H1 (cell line): ENCODE measurements at regions not wholly inside any gene's neighbourhood (a gene's known extent, or its start where the extent isn't known, plus 50 kb on each side); places are given as distances from the start of the nearest gene placed in this dataset.
A peak's percentile ranks its signal among the peaks of the same experiment; 100 is the strongest.

Experiments used
- CTCF ChIA-PET: fragments of 300-600 bp; sonication (Branson Sonifier 250); formaldehyde crosslinking; loops from one replicate; lab custom pipeline; 2021; ENCODE audit not compliant: partially characterized antibody; lab: Charles Lee
- POLR2A ChIA-PET: fragments of 300-600 bp; sonication (Branson Sonifier 250); formaldehyde crosslinking; loops from one replicate; lab custom pipeline; 2021; ENCODE audit warnings: inconsistent platforms; ENCODE audit not compliant: partially characterized antibody; lab: Charles Lee
- DNase-seq, 2 experiments: peaks; one replicate each; pipeline versions ENCODE4 v3.0.0 to v3.0.0-alpha.2; 2010 to 2022; ENCODE audit warnings: low spot score in 2 of 2, low read depth in 1 of 2, mixed read lengths in 1 of 2
- FAIRE-seq: peaks from 2 replicates; lab custom pipeline; 2011; peaks lifted over from hg19 to GRCh38; lab: Jason Lieb, UNC
- H2AFZ ChIP-seq: 2 replicates; pipeline ENCODE4 v1.8.1; 2012; ENCODE audit warnings: low read length, inconsistent platforms
- H2AK5ac ChIP-seq: 2 replicates; pipeline ENCODE4 v1.6.1; 2013; ENCODE audit warnings: low read depth, low read length
- H2BK120ac ChIP-seq: replicated peaks from 2 replicates; pipeline ENCODE3; 2013; ENCODE audit warnings: low read depth, low read length, inconsistent platforms
- H2BK12ac ChIP-seq: 2 replicates; pipeline ENCODE4 v1.6.1; 2013; ENCODE audit warnings: low read depth, low read length
- H2BK15ac ChIP-seq: 2 replicates; pipeline ENCODE4 v1.6.1; 2013; ENCODE audit warnings: low read length
- H2BK20ac ChIP-seq: 2 replicates; pipeline ENCODE4 v1.6.1; 2013; ENCODE audit warnings: low read length
- H2BK5ac ChIP-seq: 2 replicates; pipeline ENCODE4 v1.6.1; 2013; ENCODE audit warnings: low read depth, low read length
- H3K14ac ChIP-seq: 2 replicates; pipeline ENCODE4 v1.6.1; 2013; ENCODE audit warnings: inconsistent platforms; ENCODE audit not compliant: insufficient read length
- H3K18ac ChIP-seq: 2 replicates; pipeline ENCODE4 v1.6.1; 2013; ENCODE audit warnings: low read length; ENCODE audit errors: extremely low read depth
- H3K23ac ChIP-seq: 2 replicates; pipeline ENCODE4 v1.6.1; 2013; ENCODE audit warnings: inconsistent platforms; ENCODE audit not compliant: insufficient read length
- H3K23me2 ChIP-seq: 2 replicates; pipeline ENCODE4 v1.6.1; 2013; ENCODE audit warnings: low read depth, low read length
- H3K27ac ChIP-seq: 2 replicates; pipeline ENCODE4 v1.6.1; 2011; ENCODE audit warnings: low read depth, low read length, inconsistent platforms
- H3K27me3 ChIP-seq, 4 experiments: replicated peaks in 1 of 4; 1 replicate in 1 of 4; 2 replicates in 3 of 4; pipeline versions ENCODE4 v1.6.1 to v1.8.1; 2011 to 2013; ENCODE audit warnings: low read length in 3 of 4, mild to moderate bottlenecking in 3 of 4, inconsistent platforms in 2 of 4, mixed read lengths in 2 of 4, moderate library complexity in 1 of 4; ENCODE audit not compliant: control insufficient read depth in 3 of 4, insufficient read depth in 3 of 4; ENCODE audit errors: extremely low read depth in 1 of 4
- H3K36me3 ChIP-seq, 4 experiments: 2 replicates each; pipeline versions ENCODE4 v1.6.1 to v1.8.1; 2011 to 2013; ENCODE audit warnings: mild to moderate bottlenecking in 4 of 4, low read length in 3 of 4, moderate library complexity in 2 of 4, control low read depth in 1 of 4, inconsistent platforms in 1 of 4; ENCODE audit not compliant: insufficient read depth in 4 of 4, control insufficient read depth in 2 of 4
- H3K4ac ChIP-seq: replicated peaks from 2 replicates; pipeline ENCODE3; 2013; ENCODE audit warnings: low read length, low read depth, mixed read lengths, inconsistent platforms; ENCODE audit not compliant: insufficient read length
- H3K4me1 ChIP-seq, 4 experiments: replicated peaks in 1 of 4; 1 replicate in 1 of 4; 2 replicates in 3 of 4; pipeline versions ENCODE4 v1.6.1 to v1.8.1; 2011 to 2013; ENCODE audit warnings: low read length in 3 of 4, inconsistent platforms in 2 of 4, mixed read lengths in 1 of 4; ENCODE audit not compliant: insufficient read depth in 4 of 4, control insufficient read depth in 3 of 4
- H3K4me2 ChIP-seq, 2 experiments: 2 replicates each; pipeline versions ENCODE4 v1.6.1 to v1.8.1; 2011 to 2013; ENCODE audit warnings: low read depth in 2 of 2, low read length in 2 of 2, control low read depth in 1 of 2, inconsistent platforms in 1 of 2, mild to moderate bottlenecking in 1 of 2; ENCODE audit not compliant: insufficient read depth in 1 of 2
- H3K4me3 ChIP-seq, 4 experiments: fragments of 200-600, 300-600 bp in 1 of 4; sonication (generic), shearing (Covaris generic), sonication (Bioruptor Twin) in 1 of 4; 2 replicates each; pipeline versions ENCODE4 v1.5.1 to v1.8.1; 2011 to 2016; ENCODE audit warnings: low read length in 4 of 4, low read depth in 3 of 4, control low read depth in 2 of 4, inconsistent platforms in 2 of 4, mild to moderate bottlenecking in 2 of 4, mixed read lengths in 1 of 4, moderate library complexity in 1 of 4; ENCODE audit not compliant: insufficient read depth in 2 of 4; ENCODE audit errors: extremely low read depth in 1 of 4
- H3K56ac ChIP-seq: replicated peaks from 2 replicates; pipeline ENCODE3; 2013; ENCODE audit warnings: low read depth, mild to moderate bottlenecking, mixed read lengths, low read length, inconsistent platforms; ENCODE audit not compliant: insufficient read length
- H3K79me1 ChIP-seq: 2 replicates; pipeline ENCODE4 v1.6.1; 2013; ENCODE audit warnings: low read depth, low read length, control low read depth
- H3K79me2 ChIP-seq, 2 experiments: 2 replicates each; pipeline versions ENCODE4 v1.6.1 to v1.8.1; 2012 to 2013; ENCODE audit warnings: low read length in 2 of 2, mild to moderate bottlenecking in 2 of 2, inconsistent platforms in 1 of 2; ENCODE audit not compliant: insufficient read depth in 2 of 2, control insufficient read depth in 1 of 2
- H3K9ac ChIP-seq, 4 experiments: replicated peaks in 1 of 4; 1 replicate in 1 of 4; 2 replicates in 3 of 4; pipeline versions ENCODE4 v1.6.1 to v1.8.1; 2011 to 2013; ENCODE audit warnings: low read depth in 3 of 4, low read length in 3 of 4, control low read depth in 2 of 4, mild to moderate bottlenecking in 2 of 4, moderate library complexity in 2 of 4, inconsistent platforms in 1 of 4; ENCODE audit errors: extremely low read depth in 1 of 4
- H3K9me3 ChIP-seq, 2 experiments: 2 replicates each; pipeline versions ENCODE4 v1.6.1 to v1.8.1; 2012 to 2013; ENCODE audit warnings: mild to moderate bottlenecking in 2 of 2, moderate library complexity in 2 of 2, control low read depth in 1 of 2, inconsistent platforms in 1 of 2, low read depth in 1 of 2, low read length in 1 of 2, mixed read lengths in 1 of 2; ENCODE audit not compliant: insufficient read depth in 2 of 2
- H4K20me1 ChIP-seq, 2 experiments: replicated peaks in 1 of 2; 2 replicates each; pipeline versions ENCODE3 to v1.8.1; 2011 to 2013; ENCODE audit warnings: inconsistent platforms in 2 of 2, low read length in 2 of 2, mild to moderate bottlenecking in 1 of 2; ENCODE audit not compliant: insufficient read depth in 2 of 2, control insufficient read depth in 1 of 2
- H4K5ac ChIP-seq: 2 replicates; pipeline ENCODE4 v1.6.1; 2013; ENCODE audit warnings: low read length, low read depth, mixed read lengths, inconsistent platforms; ENCODE audit not compliant: insufficient read length
- H4K8ac ChIP-seq: 2 replicates; pipeline ENCODE4 v1.8.0; 2013; ENCODE audit warnings: mild to moderate bottlenecking, moderate library complexity, low read length, inconsistent platforms; ENCODE audit not compliant: insufficient read depth; ENCODE audit errors: extremely low read depth
- H4K91ac ChIP-seq: replicated peaks from 2 replicates; pipeline ENCODE3; 2013; ENCODE audit warnings: low read length, mixed read lengths, inconsistent platforms; ENCODE audit not compliant: insufficient read length
- BACH1 ChIP-seq: IDR thresholded peaks from 2 replicates; pipeline ENCODE4 v1.6.1; 2012; ENCODE audit warnings: low read length, improper control_type of control experiment
- BCL11A ChIP-seq, 2 experiments: IDR thresholded peaks; one replicate each; pipeline ENCODE4 v1.6.1; 2011; ENCODE audit warnings: low read depth in 2 of 2, low read length in 2 of 2, mild to moderate bottlenecking in 2 of 2
- BRCA1 ChIP-seq: IDR thresholded peaks from 2 replicates; pipeline ENCODE4 v1.6.1; 2012; ENCODE audit warnings: low read depth, low read length, improper control_type of control experiment
- EGR1 ChIP-seq: IDR thresholded peaks from 2 replicates; pipeline ENCODE4 v1.6.1; 2011; ENCODE audit warnings: low read depth, low read length, borderline replicate concordance
- GTF2F1 ChIP-seq: IDR thresholded peaks from 2 replicates; pipeline ENCODE4 v1.6.1; 2012; ENCODE audit warnings: low read depth, low read length, improper control_type of control experiment, borderline replicate concordance
- JUN ChIP-seq: IDR thresholded peaks from 2 replicates; pipeline ENCODE4 v1.6.1; 2011; ENCODE audit warnings: low read depth, mild to moderate bottlenecking, improper control_type of control experiment, low read length
- POLR2AphosphoS5 ChIP-seq: IDR thresholded peaks from 2 replicates; pipeline ENCODE4 v1.6.1; 2011; ENCODE audit warnings: low read depth, low read length
- RFX5 ChIP-seq: IDR thresholded peaks from 2 replicates; pipeline ENCODE4 v1.6.1; 2011; ENCODE audit warnings: low read depth, low read length, improper control_type of control experiment, borderline replicate concordance
- RXRA ChIP-seq: IDR thresholded peaks from 2 replicates; pipeline ENCODE4 v1.6.1; 2011; ENCODE audit warnings: low read depth, mild to moderate bottlenecking, low read length, moderate library complexity; ENCODE audit not compliant: insufficient read depth
- SAP30 ChIP-seq: fragments of 300-600 bp; sonication (generic); IDR thresholded peaks from 2 replicates; pipeline ENCODE4 v1.7.1; 2012; ENCODE audit warnings: low read length, moderate library complexity, mild to moderate bottlenecking, inconsistent platforms; ENCODE audit not compliant: insufficient read depth, insufficient replicate concordance
- SIX5 ChIP-seq: IDR thresholded peaks from 2 replicates; pipeline ENCODE4 v1.6.1; 2011; ENCODE audit warnings: mild to moderate bottlenecking, low read depth, low read length
- WGBS, 2 experiments: shearing (Covaris generic) in 1 of 2; methylation state at CpG; one replicate each; pipeline versions ENCODE4 v1.1.6 to v1.1.7; 2013 to 2015; ENCODE audit warnings: low lambda C conversion rate in 2 of 2, mixed read lengths in 2 of 2, inconsistent platforms in 1 of 2, low coverage in 1 of 2, missing lambda C conversion rate in 1 of 2; ENCODE audit not compliant: insufficient replicate concordance in 2 of 2, insufficient coverage in 1 of 2, insufficient read length in 1 of 2; ENCODE audit errors: extremely low coverage in 1 of 2, missing lambda C conversion rate in 1 of 2; 5-methylcytosine and 5-hydroxymethylcytosine counted together
- TF ChIP-seq, protein P1 (sequence below): IDR thresholded peaks from 2 replicates; pipeline ENCODE4 v1.6.1; 2012; ENCODE audit warnings: low read length, inconsistent platforms
- TF ChIP-seq, protein P2 (sequence below): IDR thresholded peaks from 2 replicates; pipeline ENCODE4 v1.6.1; 2011; ENCODE audit warnings: low read depth, mild to moderate bottlenecking, low read length; ENCODE audit not compliant: insufficient read depth

GRCh38 chr3:10645800-10646199 lies 140.4 kb upstream of the ATP2B2 start:
- Histone ChIP-seq H3K56ac (no peak overlapping the region), H2BK5ac (no peak overlapping the region), H3K4me3 (no peak overlapping the region), H2BK120ac (no peak overlapping the region), H3K27ac (no peak overlapping the region), H2BK20ac (no peak overlapping the region), H2BK12ac (no peak overlapping the region), H3K79me1 (no peaks in the 10 kb centered on the region), H3K27me3 (no peaks in the 10 kb centered on the region; a peak in 3 of 7 replicates), H3K23ac (no peak overlapping the region), H4K5ac (no peak overlapping the region), H2BK15ac (no peak overlapping the region), H3K9me3 (no peaks in the 10 kb centered on the region), H4K8ac (no peak overlapping the region), H4K91ac (no peak overlapping the region), H3K23me2 (peaks cover 4% of the 10 kb centered on the region; the same call in 1 of the 2 replicates), H4K20me1 (no peaks in the 10 kb centered on the region), H3K4me2 (no peak overlapping the region), H3K4ac (no peak overlapping the region), H3K18ac (no peak overlapping the region), H3K14ac (no peak overlapping the region), H3K36me3 (no peaks in the 10 kb centered on the region), H3K9ac (no peak overlapping the region), H2AK5ac (no peak overlapping the region), H3K4me1 (no peaks in the 10 kb centered on the region), H3K79me2 (no peaks in the 10 kb centered on the region), H2AFZ (no peak overlapping the region)
- 79% methylated on average over 7 of the region's 7 CpGs; no CpG with 5 or more reads in 1 of the 2 experiments for WGBS, 2 experiments
- CTCF ChIA-PET, result interaction anchor here (1.1 kb wide), 1 partner anchor 307 kb away, joined by 3 read pairs; no protein-coding TSS in a partner anchor
- FAIRE-seq, result no peak
- POLR2A ChIA-PET, result no interaction called here
- DNase-seq, result peak in 1 of 2 experiments; percentile 35
- TF ChIP-seq BACH1 (no peak), BCL11A (IDR thresholded peaks at IDR 0.05; ENCODE audit: low read depth in 2 of 2, low read length in 2 of 2) (no peak), SIX5 (no peak), RFX5 (no peak), BRCA1 (no peak), SAP30 (no peak), JUN (no peak), RXRA (no peak), EGR1 (no peak), POLR2AphosphoS5 (no peak), GTF2F1 (no peak)
- TF ChIP-seq, protein P1, sequence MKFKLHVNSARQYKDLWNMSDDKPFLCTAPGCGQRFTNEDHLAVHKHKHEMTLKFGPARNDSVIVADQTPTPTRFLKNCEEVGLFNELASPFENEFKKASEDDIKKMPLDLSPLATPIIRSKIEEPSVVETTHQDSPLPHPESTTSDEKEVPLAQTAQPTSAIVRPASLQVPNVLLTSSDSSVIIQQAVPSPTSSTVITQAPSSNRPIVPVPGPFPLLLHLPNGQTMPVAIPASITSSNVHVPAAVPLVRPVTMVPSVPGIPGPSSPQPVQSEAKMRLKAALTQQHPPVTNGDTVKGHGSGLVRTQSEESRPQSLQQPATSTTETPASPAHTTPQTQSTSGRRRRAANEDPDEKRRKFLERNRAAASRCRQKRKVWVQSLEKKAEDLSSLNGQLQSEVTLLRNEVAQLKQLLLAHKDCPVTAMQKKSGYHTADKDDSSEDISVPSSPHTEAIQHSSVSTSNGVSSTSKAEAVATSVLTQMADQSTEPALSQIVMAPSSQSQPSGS, result no peak
- TF ChIP-seq, protein P2, sequence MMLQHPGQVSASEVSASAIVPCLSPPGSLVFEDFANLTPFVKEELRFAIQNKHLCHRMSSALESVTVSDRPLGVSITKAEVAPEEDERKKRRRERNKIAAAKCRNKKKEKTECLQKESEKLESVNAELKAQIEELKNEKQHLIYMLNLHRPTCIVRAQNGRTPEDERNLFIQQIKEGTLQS, result no peak
